ENCODE measurements at regions not wholly inside any gene's neighbourhood (a gene's known extent, or its start where the extent isn't known, plus 50 kb on each side); places are given as distances from the start of the nearest gene placed in this dataset.

DNA sequence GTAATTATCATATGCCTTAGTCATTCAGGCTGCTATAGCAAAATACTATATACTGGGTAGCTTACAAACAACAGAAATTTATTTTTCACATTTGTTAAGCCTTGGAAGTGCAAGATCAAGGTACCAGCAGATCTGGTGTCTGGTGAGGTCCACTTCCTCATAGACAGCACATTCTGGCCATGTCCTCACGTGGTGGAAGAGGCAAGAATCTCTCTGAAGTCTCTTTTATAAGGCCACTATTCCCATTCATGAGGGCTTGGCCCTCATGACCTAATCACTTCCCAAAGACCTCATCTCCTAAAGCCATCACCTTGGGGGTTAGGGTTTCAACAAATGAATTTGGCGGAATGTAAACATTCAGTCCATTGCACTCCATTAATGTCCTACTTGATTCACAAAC, 137.5 kb upstream of the C1GALT1 start:
- H3K4me3 Mint-ChIP-seq = no peak overlapping the region
- H3K27ac Mint-ChIP-seq = no peak overlapping the region
- no peaks in the 10 kb centered on the region for H3K36me3 Mint-ChIP-seq (ENCODE audit: low read depth)
- H3K27me3 Mint-ChIP-seq (ENCODE audit: low read depth) = no peaks in the 10 kb centered on the region
- peaks cover 3% of the 10 kb centered on the region for H3K9me3 Mint-ChIP-seq
- CTCF ChIA-PET = no interaction called here
- peaks cover 6% of the 10 kb centered on the region for H3K4me1 Mint-ChIP-seq (ENCODE audit: low read depth)
- no peak for DNase-seq
- intact Hi-C loops (cut with micrococcal nuclease) = no loop called here

DNA sequence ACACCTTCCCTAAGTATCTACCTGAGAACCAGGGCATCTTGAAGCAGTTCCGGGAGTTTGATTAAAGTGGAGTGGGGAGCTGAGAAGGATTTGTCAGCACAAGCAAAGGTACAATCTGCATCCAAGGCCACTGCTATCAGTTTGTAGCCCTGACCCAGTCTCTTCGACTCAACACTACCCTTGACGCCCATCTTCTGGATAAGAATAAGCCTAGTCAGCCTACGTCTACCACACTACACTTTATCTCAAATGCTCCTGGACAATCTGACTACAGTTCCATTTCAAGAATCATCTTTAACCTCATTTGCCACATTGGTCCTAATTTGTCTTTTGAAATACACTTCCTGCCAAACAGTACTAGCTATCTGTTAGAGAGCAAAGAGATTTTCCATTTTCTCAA, 134.1 kb upstream of the C1GALT1 start:
- CTCF ChIA-PET = no interaction called here
- Mint-ChIP-seq H3K4me1 (ENCODE audit: low read depth) (no peaks in the 10 kb centered on the region), H3K4me3 (no peak overlapping the region), H3K27ac (no peak overlapping the region), H3K36me3 (ENCODE audit: low read depth) (no peaks in the 10 kb centered on the region), H3K27me3 (ENCODE audit: low read depth) (no peaks in the 10 kb centered on the region), H3K9me3 (peaks cover 3% of the 10 kb centered on the region)
- DNase-seq = no peak
- intact Hi-C loops (cut with micrococcal nuclease) = no loop called here

DNA sequence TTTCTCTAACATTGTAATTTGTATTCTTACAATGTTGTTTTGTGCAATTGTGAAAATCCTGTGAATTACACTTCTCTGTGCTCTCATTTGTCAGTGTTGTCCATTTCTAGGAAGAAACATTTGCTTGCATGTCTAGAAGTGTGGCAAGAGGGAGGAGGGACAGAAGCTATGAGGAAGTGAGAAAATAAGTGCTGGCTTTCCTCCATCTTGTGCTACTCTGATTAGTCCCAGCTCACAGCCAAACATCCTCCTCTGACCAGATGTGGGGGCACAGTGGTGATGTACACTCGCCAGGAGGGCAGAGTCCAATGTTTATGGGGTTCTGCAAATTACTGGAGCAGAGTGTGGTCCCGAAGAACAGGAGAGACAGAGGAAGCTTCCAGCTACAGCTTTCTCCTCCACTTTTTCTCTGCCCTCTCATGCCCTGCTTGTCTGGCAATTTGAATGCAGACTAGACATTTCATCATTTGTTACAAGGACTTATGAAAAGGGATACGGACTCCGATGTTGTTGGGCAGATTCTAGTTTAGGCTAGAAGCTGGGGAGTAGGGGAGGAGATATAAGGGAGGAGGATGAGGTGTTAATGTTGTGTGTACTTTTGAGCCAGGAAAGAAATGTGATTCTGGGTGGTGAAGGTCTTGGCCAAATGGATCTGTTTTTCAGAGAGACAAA, 131.0 kb upstream of the C1GALT1 start:
- intact Hi-C loops (cut with micrococcal nuclease) = loop anchor here (10.0 kb wide), 1 partner anchor 87 kb away; no protein-coding TSS in a partner anchor
- Mint-ChIP-seq H3K36me3 (ENCODE audit: low read depth) (no peaks in the 10 kb centered on the region), H3K4me3 (no peak overlapping the region), H3K4me1 (ENCODE audit: low read depth) (no peaks in the 10 kb centered on the region), H3K27me3 (ENCODE audit: low read depth) (no peaks in the 10 kb centered on the region), H3K9me3 (peaks cover 3% of the 10 kb centered on the region), H3K27ac (no peak overlapping the region)
- CTCF ChIA-PET = no interaction called here
- no peak for DNase-seq

DNA sequence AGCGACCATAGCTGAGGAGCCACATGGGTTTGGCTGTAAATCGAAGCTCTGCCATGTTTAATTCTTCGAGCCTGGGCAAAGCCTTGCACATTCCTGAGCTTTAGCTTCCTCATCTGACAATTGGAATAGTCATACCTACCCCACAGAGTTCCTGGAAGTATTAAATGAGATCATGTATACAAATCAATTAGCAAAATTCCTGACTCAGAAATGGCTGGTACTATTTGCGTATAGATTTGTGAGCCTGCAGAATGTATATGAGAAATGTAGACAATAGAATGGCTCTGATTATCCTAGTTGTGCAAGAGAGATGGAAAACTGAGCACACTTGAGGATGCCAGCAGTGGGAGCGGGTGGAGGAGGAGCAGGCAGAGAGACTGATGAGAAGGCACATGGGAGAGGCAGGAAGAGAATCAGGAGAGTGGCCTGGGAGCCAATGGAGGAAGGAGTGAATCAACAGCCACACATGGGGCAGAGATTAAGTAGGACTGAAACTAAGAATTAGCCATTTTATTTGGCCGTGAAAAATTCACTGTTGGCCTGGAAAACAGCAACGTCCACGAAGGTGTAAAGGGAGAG, 128.0 kb upstream of the C1GALT1 start:
- Mint-ChIP-seq H3K4me1 (ENCODE audit: low read depth) (no peaks in the 10 kb centered on the region), H3K27ac (no peak overlapping the region), H3K36me3 (ENCODE audit: low read depth) (no peaks in the 10 kb centered on the region), H3K4me3 (no peak overlapping the region), H3K9me3 (no peaks in the 10 kb centered on the region), H3K27me3 (ENCODE audit: low read depth) (no peaks in the 10 kb centered on the region)
- intact Hi-C loops (cut with micrococcal nuclease) = loop anchor here (10.0 kb wide), 1 partner anchor 90 kb away; no protein-coding TSS in a partner anchor
- CTCF ChIA-PET = interaction anchor here (0.6 kb wide), 1 partner anchor 113 kb away, joined by 3 read pairs; no protein-coding TSS in a partner anchor
- DNase-seq = no peak

DNA sequence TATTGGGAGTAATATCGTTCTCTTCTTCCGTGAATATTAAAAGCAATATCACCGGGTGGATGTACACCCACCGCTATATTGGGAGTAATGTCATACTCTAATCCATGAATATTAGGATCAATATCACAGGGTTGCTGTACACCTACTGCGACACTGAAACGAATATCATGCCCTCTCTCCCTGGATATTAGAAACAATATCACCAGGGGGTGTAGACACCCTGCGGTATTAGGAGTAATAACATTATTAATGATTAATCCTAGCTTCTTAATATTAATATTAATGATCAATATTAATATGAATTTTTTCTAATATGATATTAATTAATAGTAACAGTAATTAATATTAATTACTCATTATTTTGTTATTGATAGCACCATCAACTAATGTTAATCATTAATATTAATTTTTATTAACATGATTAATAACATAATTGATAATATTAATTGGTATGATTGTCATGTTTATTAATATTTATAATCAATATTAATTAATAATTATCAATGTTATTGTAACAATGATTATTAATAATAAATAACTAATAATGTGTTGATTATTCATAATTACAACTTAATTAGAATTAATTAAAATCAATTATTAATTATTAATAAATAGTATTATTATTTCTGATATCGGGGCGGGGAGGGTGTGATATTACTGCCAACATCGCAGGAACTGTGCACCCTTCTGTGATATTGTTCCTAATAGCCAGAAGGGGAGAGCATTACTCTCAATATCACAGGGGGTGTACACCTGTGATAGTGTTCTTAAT, 121.3 kb upstream of the C1GALT1 start:
- Mint-ChIP-seq H3K4me1 (ENCODE audit: low read depth) (no peaks in the 10 kb centered on the region), H3K27ac (no peak overlapping the region), H3K27me3 (ENCODE audit: low read depth) (peaks cover 2% of the 10 kb centered on the region), H3K4me3 (no peak overlapping the region), H3K36me3 (ENCODE audit: low read depth) (no peaks in the 10 kb centered on the region), H3K9me3 (peaks cover 1% of the 10 kb centered on the region)
- intact Hi-C loops (cut with micrococcal nuclease) = no loop called here
- CTCF ChIA-PET = no interaction called here
- no peak for DNase-seq

DNA sequence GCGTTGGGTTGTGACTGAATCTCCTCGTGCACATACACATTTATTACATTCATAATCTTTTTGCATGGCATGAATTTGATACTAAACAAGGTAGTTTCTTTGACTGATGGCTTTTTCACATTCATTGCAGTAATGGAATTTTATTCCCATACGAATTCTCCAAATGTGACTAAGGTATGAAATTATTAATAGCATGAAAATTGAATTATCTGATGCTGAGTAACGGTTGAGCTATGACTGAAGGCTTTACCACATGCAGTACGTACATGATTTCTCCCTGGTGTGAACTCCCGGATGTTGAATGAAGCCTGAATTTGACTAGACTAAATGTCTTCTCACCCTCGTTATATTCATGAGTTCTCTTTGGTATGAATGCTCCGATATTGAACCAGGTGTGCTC, 104.4 kb upstream of the C1GALT1 start:
- CTCF ChIA-PET = no interaction called here
- no peaks in the 10 kb centered on the region for H3K4me1 Mint-ChIP-seq (ENCODE audit: low read depth)
- no peaks in the 10 kb centered on the region for H3K27me3 Mint-ChIP-seq (ENCODE audit: low read depth)
- H3K4me3 Mint-ChIP-seq = no peak overlapping the region
- no peak for DNase-seq
- H3K27ac Mint-ChIP-seq = no peak overlapping the region
- no peaks in the 10 kb centered on the region for H3K36me3 Mint-ChIP-seq (ENCODE audit: low read depth)
- intact Hi-C loops (cut with micrococcal nuclease) = no loop called here
- no peaks in the 10 kb centered on the region for H3K9me3 Mint-ChIP-seq

DNA sequence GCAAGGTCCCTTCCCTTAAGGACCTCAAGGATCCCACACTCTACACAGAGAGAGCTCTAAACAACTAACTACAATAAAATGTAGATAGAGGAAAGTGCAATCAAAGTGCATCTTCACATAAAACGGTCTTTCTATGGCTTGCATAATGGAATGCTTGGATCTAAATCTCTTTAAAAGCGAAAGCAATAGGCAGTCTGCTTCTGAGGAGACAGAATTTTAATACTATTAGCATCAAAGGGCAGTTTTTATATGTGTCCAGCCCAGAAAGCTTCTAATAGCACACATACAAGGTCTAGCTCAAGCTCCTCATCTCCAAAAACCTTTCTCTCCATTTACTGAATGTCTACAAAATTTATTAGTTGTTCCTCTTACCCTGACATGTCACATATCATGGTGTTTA, 101.5 kb upstream of the C1GALT1 start:
- Mint-ChIP-seq H3K4me1 (ENCODE audit: low read depth) (no peaks in the 10 kb centered on the region), H3K27ac (no peak overlapping the region), H3K36me3 (ENCODE audit: low read depth) (no peaks in the 10 kb centered on the region), H3K27me3 (ENCODE audit: low read depth) (no peaks in the 10 kb centered on the region), H3K9me3 (peaks cover 4% of the 10 kb centered on the region), H3K4me3 (no peak overlapping the region)
- intact Hi-C loops (cut with micrococcal nuclease) = no loop called here
- no peak for DNase-seq
- CTCF ChIA-PET = interaction anchor here (0.7 to 0.9 kb wide), 2 partner anchors 23 to 461 kb away, joined by 3 read pairs; no protein-coding TSS in a partner anchor

DNA sequence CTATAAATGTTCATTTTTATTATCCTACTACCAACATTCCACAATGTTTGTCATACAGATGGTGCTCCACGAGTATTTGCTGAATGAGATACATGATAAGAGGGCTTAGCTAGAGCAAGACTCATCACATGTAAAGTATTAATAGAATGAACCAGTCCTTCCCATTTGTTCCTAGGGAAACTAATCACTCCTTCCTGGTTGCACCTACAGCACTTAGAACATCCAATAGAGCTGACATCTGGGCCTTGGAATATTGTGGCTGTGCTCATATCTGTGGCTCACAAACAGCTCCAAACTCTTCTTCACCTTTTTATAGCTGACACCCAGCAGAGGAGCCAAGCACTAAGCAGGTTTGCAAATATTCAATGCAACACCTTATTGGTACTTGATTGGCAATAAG, 91.9 kb upstream of the C1GALT1 start:
- Mint-ChIP-seq H3K9me3 (peaks cover 4% of the 10 kb centered on the region), H3K4me3 (no peak overlapping the region), H3K27me3 (ENCODE audit: low read depth) (peaks cover 3% of the 10 kb centered on the region), H3K4me1 (ENCODE audit: low read depth) (no peaks in the 10 kb centered on the region), H3K27ac (no peak overlapping the region), H3K36me3 (ENCODE audit: low read depth) (peaks cover 2% of the 10 kb centered on the region)
- DNase-seq = no peak
- intact Hi-C loops (cut with micrococcal nuclease) = no loop called here
- CTCF ChIA-PET = interaction anchor here (0.7 to 2.3 kb wide), 2 partner anchors 10 to 12 kb away, joined by 3 to 6 read pairs; no protein-coding TSS in a partner anchor

DNA sequence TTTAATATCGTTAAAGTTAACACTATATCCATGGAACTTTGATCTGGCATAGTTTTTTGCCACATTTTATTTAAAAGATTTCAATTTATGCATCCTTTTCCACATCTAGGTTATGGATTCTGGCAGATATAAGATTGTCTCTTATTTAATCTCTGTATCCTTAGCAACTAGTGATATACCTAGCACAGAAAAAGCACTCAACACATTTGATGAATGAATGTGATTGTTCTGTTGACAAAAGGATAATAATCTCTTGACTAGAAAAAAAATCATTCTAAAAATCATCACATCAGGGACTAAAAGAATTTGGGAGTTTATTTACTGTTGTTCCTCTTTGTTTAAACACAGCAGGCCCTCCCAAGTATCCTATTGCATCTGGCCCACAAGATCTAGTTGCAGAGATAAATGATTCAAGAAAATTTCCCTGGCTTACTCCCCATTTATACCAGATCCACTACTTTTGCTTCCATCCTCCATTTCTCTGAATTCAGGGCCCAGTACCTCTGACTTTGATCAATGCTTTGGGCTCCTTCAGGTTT, 84.0 kb upstream of the C1GALT1 start:
- H3K4me3 Mint-ChIP-seq = no peak overlapping the region
- H3K9me3 Mint-ChIP-seq = no peaks in the 10 kb centered on the region
- no peak for DNase-seq
- intact Hi-C loops (cut with micrococcal nuclease) = no loop called here
- CTCF ChIA-PET = no interaction called here
- no peaks in the 10 kb centered on the region for H3K27me3 Mint-ChIP-seq (ENCODE audit: low read depth)
- H3K4me1 Mint-ChIP-seq (ENCODE audit: low read depth) = peaks cover 3% of the 10 kb centered on the region
- no peak overlapping the region for H3K27ac Mint-ChIP-seq
- no peaks in the 10 kb centered on the region for H3K36me3 Mint-ChIP-seq (ENCODE audit: low read depth)

DNA sequence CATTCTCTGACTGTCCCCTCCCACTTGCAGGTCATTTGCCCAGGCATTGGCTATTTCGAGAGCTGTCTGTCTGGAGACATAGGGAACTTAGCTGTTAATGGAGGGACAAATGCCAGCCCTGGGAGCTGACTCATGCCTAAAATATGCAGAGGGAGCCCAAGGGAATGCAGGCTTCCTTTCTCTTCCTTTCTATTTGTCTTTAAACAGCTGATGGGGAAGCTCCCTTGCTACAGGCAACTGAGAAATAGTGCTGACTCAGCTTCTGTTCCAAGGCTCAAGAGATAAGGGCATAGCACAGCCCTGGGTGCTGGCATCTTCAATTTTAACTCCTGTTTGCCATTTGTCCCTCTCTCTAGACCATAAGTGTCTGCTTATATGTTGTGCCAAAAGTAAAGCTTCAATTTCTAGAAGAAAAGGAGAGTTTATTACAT, 82.7 kb upstream of the C1GALT1 start:
- peaks cover 9% of the 10 kb centered on the region for H3K4me1 Mint-ChIP-seq (ENCODE audit: low read depth)
- DNase-seq = no peak
- H3K4me3 Mint-ChIP-seq = no peak overlapping the region
- H3K36me3 Mint-ChIP-seq (ENCODE audit: low read depth) = no peaks in the 10 kb centered on the region
- intact Hi-C loops (cut with micrococcal nuclease) = loop anchor here (5.0 kb wide), 4 partner anchors 132 to 323 kb away; no protein-coding TSS in a partner anchor
- H3K27ac Mint-ChIP-seq = no peak overlapping the region
- no peaks in the 10 kb centered on the region for H3K27me3 Mint-ChIP-seq (ENCODE audit: low read depth)
- CTCF ChIA-PET = interaction anchor here (0.6 to 1.0 kb wide), 3 partner anchors 10 to 330 kb away, joined by 3 read pairs; no protein-coding TSS in a partner anchor
- no peaks in the 10 kb centered on the region for H3K9me3 Mint-ChIP-seq

DNA sequence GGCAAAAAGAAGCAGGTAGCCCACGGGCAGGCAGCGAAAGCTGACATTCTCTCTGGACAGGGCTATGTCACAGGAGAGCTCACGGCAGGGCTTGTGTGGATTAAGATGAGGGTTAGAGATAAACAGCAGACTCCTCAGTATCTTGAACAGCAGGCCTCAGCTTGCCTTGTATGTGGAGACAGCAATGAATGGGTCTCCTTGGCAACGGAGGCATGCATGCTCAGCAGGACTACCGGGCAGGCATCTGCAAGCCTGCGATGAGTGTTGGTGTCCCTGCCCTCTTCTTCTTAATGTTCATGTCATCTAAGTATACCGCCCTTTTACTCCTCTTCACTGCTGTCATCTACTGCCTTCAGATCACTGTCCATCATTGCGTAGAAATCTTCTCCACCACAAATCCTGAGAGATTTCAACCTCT, 81.9 kb upstream of the C1GALT1 start:
- peaks cover 17% of the 10 kb centered on the region for H3K4me1 Mint-ChIP-seq (ENCODE audit: low read depth)
- H3K9me3 Mint-ChIP-seq = no peaks in the 10 kb centered on the region
- intact Hi-C loops (cut with micrococcal nuclease) = loop anchor here (5.0 kb wide), 4 partner anchors 133 to 322 kb away; no protein-coding TSS in a partner anchor
- no peak overlapping the region for H3K4me3 Mint-ChIP-seq
- no peaks in the 10 kb centered on the region for H3K36me3 Mint-ChIP-seq (ENCODE audit: low read depth)
- no peak overlapping the region for H3K27ac Mint-ChIP-seq
- H3K27me3 Mint-ChIP-seq (ENCODE audit: low read depth) = no peaks in the 10 kb centered on the region
- DNase-seq = no peak
- CTCF ChIA-PET = interaction anchor here (0.6 to 1.0 kb wide), 3 partner anchors 10 to 416 kb away, joined by 3 read pairs; no protein-coding TSS in a partner anchor

DNA sequence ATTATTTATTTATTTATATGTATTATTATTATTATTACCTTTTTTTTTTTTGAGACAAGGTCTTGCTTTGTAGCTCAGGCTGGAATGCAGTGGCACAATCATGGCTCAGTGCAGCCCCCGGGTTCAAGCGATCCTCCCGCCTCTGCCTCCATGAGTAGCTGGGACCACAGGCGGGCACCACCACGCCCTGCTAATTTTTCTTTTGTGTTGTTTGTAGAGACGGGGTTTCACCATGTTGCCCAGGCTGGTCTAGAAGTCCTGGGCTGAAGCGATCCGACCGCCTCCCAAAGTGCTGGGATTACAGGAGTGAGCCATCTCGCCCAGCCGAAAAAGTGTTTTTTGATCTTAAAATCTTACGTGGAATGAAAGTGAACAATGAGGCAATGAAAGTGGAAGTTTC, 79.4 kb upstream of the C1GALT1 start:
- Mint-ChIP-seq H3K4me1 (ENCODE audit: low read depth) (peaks cover 24% of the 10 kb centered on the region), H3K27ac (no peak overlapping the region), H3K4me3 (no peak overlapping the region), H3K27me3 (ENCODE audit: low read depth) (no peaks in the 10 kb centered on the region), H3K9me3 (peaks cover 3% of the 10 kb centered on the region), H3K36me3 (ENCODE audit: low read depth) (no peaks in the 10 kb centered on the region)
- intact Hi-C loops (cut with micrococcal nuclease) = loop anchor here (1.0 to 5.0 kb wide), 8 partner anchors 136 to 1193 kb away; no protein-coding TSS in a partner anchor
- CTCF ChIA-PET = interaction anchor here (0.5 to 2.4 kb wide), 20 partner anchors 9 to 1193 kb away, joined by 3 to 14 read pairs (median 4); partner anchors contain the start of gene C1GALT1
- no peak for DNase-seq

Measured in activated naive CD4-positive, alpha-beta T cell treated with anti-CD3 and anti-CD28 coated beads for 36 hours (primary cell).